ENCODE measurements at regions not wholly inside any gene's neighbourhood (a gene's known extent, or its start where the extent isn't known, plus 50 kb on each side); places are given as distances from the start of the nearest gene placed in this dataset.

DNA sequence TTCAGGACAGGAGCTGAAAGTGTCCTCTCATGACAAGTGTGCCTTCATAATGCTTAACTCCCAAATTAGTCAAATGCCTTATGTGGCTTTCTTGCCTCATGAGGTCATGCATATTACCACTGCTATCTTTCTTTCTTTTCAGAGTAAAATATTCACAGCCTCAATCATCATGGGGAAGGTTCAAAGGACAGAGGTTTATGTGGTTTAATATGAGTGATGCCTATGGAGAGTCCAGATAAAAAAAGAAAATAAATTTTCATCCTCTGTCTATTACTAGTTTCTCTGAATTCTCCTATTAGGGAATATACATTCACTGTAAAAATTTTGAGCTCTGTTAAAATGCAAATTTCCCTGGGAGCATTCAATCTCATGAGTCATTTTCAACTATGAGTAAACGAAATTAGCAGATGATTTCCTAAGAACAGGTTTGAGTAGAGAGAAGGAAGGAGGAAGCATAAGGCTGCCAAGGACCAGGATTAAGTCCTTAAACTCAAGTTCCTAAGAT, 396.9 kb upstream of the ADGRB3 start:
- H3K4me2 ChIP-seq: no peak overlapping the region
- POLR2A ChIA-PET: no interaction called here
- no peak overlapping the region for H3K4me3 ChIP-seq
- FAIRE-seq (no peak), DNase-seq (ENCODE audit: low read depth in 1 of 2, low spot score in 1 of 2) (no peak), ATAC-seq (no peak)
- no peak overlapping the region for H3K27ac ChIP-seq
- CTCF ChIA-PET: no interaction called here
- no peaks in the 10 kb centered on the region for H3K9me3 ChIP-seq
- TF ChIP-seq SREBF2 (IDR thresholded peaks at IDR 0.05) (no peak), EHMT2 (IDR thresholded peaks at IDR 0.05; ENCODE audit: low read depth) (no peak), SMC3 (IDR thresholded peaks at IDR 0.05) (no peak), POLR2AphosphoS2 (conservative IDR thresholded peaks at IDR 0.05; ENCODE audit: low read length) (no peak), CBX2 (IDR thresholded peaks at IDR 0.05; ENCODE audit: borderline replicate concordance, low read depth) (no peak), RCOR1 (IDR thresholded peaks at IDR 0.05; ENCODE audit: low read depth, low read length) (no peak), JUN (IDR thresholded peaks at IDR 0.05) (no peak), HOXB13 (CRISPR knock-in tag; IDR thresholded peaks at IDR 0.05; ENCODE audit: low read depth) (no peak), FOSL2 (IDR thresholded peaks at IDR 0.05) (no peak), FOSL2 (CRISPR knock-in tag; IDR thresholded peaks at IDR 0.05) (no peak), HOXB5 (CRISPR knock-in tag; IDR thresholded peaks at IDR 0.05) (no peak), KDM5A (IDR thresholded peaks at IDR 0.05) (no peak), CBX8 (IDR thresholded peaks at IDR 0.05) (no peak)
- TF ChIP-seq, protein P1, sequence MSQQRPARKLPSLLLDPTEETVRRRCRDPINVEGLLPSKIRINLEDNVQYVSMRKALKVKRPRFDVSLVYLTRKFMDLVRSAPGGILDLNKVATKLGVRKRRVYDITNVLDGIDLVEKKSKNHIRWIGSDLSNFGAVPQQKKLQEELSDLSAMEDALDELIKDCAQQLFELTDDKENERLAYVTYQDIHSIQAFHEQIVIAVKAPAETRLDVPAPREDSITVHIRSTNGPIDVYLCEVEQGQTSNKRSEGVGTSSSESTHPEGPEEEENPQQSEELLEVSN (IDR thresholded peaks at IDR 0.05; ENCODE audit: borderline replicate concordance, low read depth): no peak
- TF ChIP-seq, protein P2, sequence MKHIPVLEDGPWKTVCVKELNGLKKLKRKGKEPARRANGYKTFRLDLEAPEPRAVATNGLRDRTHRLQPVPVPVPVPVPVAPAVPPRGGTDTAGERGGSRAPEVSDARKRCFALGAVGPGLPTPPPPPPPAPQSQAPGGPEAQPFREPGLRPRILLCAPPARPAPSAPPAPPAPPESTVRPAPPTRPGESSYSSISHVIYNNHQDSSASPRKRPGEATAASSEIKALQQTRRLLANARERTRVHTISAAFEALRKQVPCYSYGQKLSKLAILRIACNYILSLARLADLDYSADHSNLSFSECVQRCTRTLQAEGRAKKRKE (CRISPR knock-in tag; IDR thresholded peaks at IDR 0.05; ENCODE audit: low read depth): no peak
- TF ChIP-seq, protein P3, sequence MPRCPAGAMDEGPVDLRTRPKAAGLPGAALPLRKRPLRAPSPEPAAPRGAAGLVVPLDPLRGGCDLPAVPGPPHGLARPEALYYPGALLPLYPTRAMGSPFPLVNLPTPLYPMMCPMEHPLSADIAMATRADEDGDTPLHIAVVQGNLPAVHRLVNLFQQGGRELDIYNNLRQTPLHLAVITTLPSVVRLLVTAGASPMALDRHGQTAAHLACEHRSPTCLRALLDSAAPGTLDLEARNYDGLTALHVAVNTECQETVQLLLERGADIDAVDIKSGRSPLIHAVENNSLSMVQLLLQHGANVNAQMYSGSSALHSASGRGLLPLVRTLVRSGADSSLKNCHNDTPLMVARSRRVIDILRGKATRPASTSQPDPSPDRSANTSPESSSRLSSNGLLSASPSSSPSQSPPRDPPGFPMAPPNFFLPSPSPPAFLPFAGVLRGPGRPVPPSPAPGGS (IDR thresholded peaks at IDR 0.05): no peak
- 6% methylated on average over 1 of the region's 1 CpG for WGBS (ENCODE audit: missing lambda C conversion rate)
- H3K4me1 ChIP-seq: no peaks in the 10 kb centered on the region

DNA sequence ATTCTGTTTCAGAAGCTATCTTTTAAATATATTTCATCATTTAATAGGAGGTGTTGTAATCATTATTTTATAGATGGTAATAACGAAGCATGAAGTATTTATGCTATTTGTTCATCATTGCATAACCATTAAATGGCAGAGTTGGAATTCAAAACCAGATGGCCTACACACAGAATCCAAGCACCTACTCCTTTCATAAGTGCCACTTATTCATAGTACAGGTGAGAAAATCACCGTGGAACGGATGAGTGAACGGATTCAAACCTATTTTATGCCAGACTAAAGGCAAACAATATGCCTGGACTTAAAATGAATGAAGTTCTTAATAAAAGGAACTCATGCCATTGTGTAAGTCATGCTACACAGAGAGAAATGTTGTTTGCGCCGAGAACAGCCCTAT, 397.9 kb upstream of the ADGRB3 start:
- ChIA-PET POLR2A (no interaction called here), CTCF (no interaction called here)
- TF ChIP-seq GATA3 (IDR thresholded peaks at IDR 0.05; ENCODE audit: borderline replicate concordance) (no peak), CBX8 (IDR thresholded peaks at IDR 0.05) (no peak), PBX3 (IDR thresholded peaks at IDR 0.05) (no peak), CTCF (IDR thresholded peaks at IDR 0.05) (no peak), MAZ (IDR thresholded peaks at IDR 0.05; ENCODE audit: borderline replicate concordance, low read depth, low read length) (no peak), RFX5 (IDR thresholded peaks at IDR 0.05) (no peak), HOXB5 (CRISPR knock-in tag; IDR thresholded peaks at IDR 0.05) (no peak), TP53 (CRISPR knock-in tag; IDR thresholded peaks at IDR 0.05) (no peak), ESRRA (IDR thresholded peaks at IDR 0.05; ENCODE audit: borderline replicate concordance, low read length) (no peak), FOXS1 (CRISPR knock-in tag; IDR thresholded peaks at IDR 0.05) (no peak)
- TF ChIP-seq, protein P4, sequence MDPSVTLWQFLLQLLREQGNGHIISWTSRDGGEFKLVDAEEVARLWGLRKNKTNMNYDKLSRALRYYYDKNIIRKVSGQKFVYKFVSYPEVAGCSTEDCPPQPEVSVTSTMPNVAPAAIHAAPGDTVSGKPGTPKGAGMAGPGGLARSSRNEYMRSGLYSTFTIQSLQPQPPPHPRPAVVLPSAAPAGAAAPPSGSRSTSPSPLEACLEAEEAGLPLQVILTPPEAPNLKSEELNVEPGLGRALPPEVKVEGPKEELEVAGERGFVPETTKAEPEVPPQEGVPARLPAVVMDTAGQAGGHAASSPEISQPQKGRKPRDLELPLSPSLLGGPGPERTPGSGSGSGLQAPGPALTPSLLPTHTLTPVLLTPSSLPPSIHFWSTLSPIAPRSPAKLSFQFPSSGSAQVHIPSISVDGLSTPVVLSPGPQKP (IDR thresholded peaks at IDR 0.05; ENCODE audit: low read depth, low read length): no peak
- Histone ChIP-seq H3K9me3 (no peaks in the 10 kb centered on the region), H3K4me3 (no peak overlapping the region), H3K4me1 (no peaks in the 10 kb centered on the region), H3K27ac (no peak overlapping the region), H3K4me2 (no peak overlapping the region)
- ATAC-seq: no peak
- DNase-seq (ENCODE audit: low read depth in 1 of 2, low spot score in 1 of 2): no peak
- FAIRE-seq: no peak
- 20% methylated on average over 6 of the region's 6 CpGs for WGBS (ENCODE audit: missing lambda C conversion rate)

All from A549 (cell line).